GM18909 (cell line): ENCODE measurements at regions not wholly inside any gene's neighbourhood (a gene's known extent, or its start where the extent isn't known, plus 50 kb on each side); places are given as distances from the start of the nearest gene placed in this dataset.

ENCODE experiments used
- ATAC-seq: cut with Tn5 transposase; IDR thresholded peaks from one replicate; pipeline ENCODE4 v1.9.1; 2021; ENCODE audit warnings: mild to moderate bottlenecking; ENCODE audit not compliant: unreplicated experiment, poor library complexity

DNA sequence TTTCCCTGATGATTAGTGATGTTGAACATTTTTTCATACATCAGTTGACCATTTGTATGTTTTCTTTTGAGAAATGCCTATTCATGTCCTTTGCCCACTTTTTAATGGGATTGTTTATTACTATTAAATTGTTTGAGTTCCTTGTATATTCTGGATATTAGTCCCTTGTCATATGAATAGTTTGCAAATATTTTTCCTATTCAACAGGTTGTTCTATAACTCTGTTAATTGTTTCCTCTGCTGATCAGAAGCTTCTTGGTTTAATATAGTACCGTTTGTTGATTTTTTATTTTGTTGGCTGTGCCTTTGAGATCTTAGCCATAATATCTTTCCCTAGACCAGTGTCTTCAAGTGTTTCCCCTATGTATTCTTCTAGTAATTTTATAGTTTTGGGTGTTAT lies 189.0 kb upstream of the RARB start:
- ATAC-seq: no peak

- no peak for ATAC-seq
Measured at GRCh38 chr3:25246913-25247312, 181.2 kb upstream of the RARB start.

GRCh38 chr3:25252291-25252690 lies 175.8 kb upstream of the RARB start:
- no peak for ATAC-seq

DNA sequence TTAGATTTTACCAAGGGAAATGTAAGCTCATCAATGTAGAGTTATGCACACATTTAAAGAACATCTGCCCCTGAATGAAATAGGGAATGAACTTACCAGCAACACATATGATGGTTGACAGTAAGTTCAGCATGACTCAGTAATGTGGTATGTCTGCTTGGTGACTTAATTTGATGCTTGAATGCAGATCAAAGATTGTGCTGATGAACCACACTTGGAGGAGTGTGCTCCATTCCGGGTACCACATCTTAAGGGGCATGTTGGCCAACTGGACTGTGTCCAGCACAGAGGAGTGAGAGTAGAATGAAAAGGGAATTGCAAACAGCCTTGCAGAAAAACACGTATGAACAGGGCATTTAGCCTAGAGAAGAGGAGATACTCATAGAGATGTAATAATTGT lies 171.0 kb upstream of the RARB start:
- no peak for ATAC-seq

DNA sequence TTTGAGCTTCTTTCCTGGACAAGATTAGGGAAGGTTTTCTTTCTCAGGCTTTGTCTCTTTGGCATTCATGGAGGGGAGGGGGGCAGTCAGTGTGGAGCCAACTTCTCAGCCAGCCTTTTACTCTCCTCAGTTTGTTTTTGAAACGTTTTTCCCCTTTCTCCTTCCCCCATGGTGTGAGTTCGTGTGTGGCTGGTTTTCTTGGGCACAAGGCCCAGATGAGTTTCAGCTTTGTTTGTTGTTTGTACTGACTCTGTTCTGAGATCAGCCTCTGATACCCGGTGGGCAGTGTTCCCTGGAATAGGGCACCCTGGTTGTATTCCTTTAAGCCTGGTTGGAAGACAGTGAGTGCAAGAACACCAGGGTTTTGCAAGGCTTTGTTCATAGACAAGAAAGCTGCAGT lies 168.2 kb upstream of the RARB start:
- ATAC-seq: no peak

GRCh38 chr3:25262322-25262721 lies 165.7 kb upstream of the RARB start:
- ATAC-seq: no peak

GRCh38 chr3:25265284-25265683 lies 162.8 kb upstream of the RARB start:
- ATAC-seq: no peak

GRCh38 chr3:25266677-25267076 lies 161.4 kb upstream of the RARB start:
- no peak for ATAC-seq

DNA sequence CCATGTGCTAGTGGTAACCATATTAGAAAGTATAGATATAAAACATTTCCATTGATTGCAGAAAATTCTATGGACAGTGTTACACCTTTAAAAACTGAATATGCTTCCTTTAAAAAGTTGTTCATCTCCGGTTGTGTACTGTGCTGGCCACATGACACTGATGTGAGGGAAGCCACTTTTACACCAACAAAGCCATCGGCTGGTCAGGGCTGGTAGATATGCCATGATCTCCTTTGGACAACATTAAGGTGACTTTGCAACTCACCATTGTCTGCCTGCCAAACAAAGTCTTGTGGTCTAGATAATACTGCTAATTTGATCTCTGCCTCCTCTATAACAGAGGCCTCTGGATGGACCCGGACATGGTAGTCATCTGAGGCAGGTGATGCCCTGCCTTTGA lies 156.0 kb upstream of the RARB start:
- ATAC-seq: no peak

- ATAC-seq: no peak
Measured at GRCh38 chr3:25273582-25274171, 154.4 kb upstream of the RARB start.

DNA sequence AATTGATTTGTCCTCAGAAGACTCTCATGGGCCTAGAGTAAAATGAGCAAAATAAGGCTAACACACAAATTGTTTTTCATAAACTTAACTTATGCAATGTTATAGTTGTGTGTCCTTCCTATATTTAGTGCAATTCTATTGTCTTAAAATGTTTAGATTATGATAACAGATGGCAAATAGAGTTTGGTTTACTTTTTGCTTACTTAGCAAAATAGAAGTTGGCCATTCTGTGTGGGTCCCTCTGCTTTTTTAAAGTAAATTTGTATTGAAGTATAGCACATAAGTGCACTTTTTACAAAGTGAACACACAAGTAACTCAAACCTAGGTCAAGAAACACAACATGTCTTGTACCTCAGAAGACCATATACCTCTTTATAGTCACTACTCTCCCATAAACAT lies 150.6 kb upstream of the RARB start:
- no peak for ATAC-seq

- ATAC-seq: no peak
Measured at GRCh38 chr3:25281041-25281731, 146.9 kb upstream of the RARB start.

DNA sequence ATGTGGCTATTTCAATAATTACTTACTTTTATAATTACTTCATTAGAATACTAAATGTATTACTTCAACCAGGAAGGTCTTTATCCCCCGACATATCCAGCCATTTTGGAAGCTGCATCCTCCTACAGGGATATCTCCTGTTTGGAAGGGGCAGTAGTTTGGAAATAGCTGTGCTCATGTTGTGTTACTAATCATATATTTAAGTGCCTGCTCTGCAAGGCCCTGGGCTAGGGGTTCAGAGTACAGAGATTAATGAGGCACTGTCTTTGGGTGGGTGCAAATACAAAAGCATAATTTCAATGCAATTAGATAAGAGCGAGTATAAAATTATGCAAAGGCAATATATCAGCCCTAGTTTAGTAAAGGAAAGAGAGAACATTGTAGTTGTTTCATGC lies 146.3 kb upstream of the RARB start:
- no peak for ATAC-seq

- no peak for ATAC-seq
Measured at GRCh38 chr3:25283613-25284012, 144.4 kb upstream of the RARB start.

DNA sequence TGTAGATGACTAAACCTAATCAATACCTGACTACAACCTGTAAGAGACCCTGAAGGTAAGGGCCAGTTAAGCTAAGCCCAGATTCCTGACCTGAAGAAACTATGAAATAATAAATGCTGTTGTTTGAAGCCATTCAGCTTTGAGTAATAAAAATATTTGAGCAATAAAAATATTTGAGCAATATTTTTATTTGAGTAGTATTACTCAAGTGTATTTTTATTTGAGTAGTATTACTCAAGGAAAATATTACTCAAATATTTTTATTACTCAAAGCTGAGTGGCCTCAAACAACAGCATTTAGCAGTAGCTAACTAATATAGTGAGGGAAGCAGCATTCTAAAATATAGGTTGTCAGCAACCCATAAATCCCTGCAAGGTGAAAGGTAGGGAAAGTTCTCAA lies 143.8 kb upstream of the RARB start:
- no peak for ATAC-seq

- no peak for ATAC-seq
Measured at GRCh38 chr3:25287291-25287884, 140.7 kb upstream of the RARB start.

DNA sequence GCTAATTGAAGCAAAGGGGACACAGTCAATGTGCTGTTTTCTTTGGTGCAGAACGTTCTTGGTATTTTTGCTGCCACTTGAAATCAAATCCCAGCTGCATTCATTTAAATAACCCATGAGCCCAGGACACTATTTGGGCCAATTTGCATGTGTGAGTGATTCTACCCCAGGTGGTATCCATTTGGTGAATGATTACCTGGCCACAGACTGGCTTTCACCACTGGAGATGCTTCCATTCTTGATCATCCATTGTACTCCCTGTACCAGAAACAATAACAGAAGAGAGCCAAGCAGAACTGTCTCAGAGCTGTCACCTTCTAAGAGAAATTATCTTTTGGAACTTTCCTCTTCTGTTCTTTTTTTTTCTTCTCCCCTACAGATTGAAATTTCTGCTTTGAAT lies 139.7 kb upstream of the RARB start:
- ATAC-seq: no peak

- ATAC-seq: no peak
Measured at GRCh38 chr3:25289156-25289555, 138.9 kb upstream of the RARB start.

GRCh38 chr3:25289663-25290062 lies 138.4 kb upstream of the RARB start:
- ATAC-seq: no peak

GRCh38 chr3:25291481-25291905 lies 136.6 kb upstream of the RARB start:
- ATAC-seq: no peak

DNA sequence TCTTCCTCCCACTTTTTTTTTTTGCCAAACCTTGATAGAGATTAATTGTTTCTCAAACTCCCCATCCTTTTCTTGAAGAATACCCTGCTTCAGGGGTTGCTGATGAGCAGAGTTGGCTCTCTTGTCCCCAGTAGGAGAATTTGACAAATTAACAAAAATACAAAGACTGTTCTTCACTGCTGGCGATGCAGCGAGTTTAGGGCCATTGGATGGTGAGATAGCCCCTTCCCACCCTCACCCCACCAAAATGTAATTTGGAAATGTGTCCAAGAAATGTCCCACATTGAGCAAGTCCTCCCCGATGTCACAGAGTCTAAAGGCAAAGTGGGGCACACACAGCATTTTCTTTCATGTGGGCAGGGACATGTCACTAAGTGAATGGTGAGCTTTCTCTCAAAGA lies 136.0 kb upstream of the RARB start:
- ATAC-seq: no peak

DNA sequence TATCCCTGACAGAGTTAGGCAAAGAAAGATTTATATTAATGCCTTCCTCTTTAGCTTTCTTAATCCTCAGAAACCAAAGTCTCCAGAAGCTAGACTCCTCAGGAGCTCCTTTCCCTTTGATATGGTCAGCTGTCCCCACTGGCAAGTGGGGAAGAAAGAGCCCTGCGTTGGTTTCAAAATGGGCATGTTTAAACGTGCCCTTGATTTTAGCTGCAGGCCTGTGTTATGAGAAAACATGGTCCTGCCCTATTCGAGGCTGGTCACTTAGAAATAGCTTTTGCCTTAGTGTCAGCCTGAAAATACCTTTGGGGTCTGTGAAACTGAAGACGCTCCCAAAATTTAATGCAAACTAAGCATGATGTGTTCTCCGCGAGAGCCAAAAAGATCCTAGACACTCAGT lies 135.5 kb upstream of the RARB start:
- no peak for ATAC-seq
